ENCODE measurements at regions not wholly inside any gene's neighbourhood (a gene's known extent, or its start where the extent isn't known, plus 50 kb on each side); places are given as distances from the start of the nearest gene placed in this dataset.

DNA sequence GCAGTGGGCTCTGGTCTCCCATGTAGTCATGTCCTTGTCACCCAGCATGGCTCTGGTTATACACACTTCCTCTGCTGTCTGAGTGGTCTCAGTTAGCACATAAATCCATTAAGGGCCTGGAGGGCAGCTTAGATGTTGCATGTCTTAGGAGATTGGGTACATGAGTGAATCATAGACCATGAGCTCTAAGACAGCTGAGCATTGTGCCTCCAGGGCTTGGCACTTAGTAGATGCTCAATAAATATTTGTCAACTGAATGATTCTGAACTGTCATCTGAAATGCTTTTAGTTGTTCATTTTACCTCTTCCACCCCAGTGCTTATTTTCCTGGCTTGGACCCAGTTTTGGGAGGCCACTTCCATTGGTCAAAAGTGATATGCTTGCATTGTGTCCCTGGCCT lies 135.6 kb downstream of the BOD1 start:
- no TSS peak for BruUV-seq (replicated peaks)
- intact Hi-C loops (cut with micrococcal nuclease; ENCODE audit: unreplicated experiment), result no loop called here
- Mint-ChIP-seq H3K27ac (ENCODE audit: unreplicated experiment) (no peak overlapping the region), H3K4me1 (ENCODE audit: low read depth, unreplicated experiment) (no peaks in the 10 kb centered on the region), H3K36me3 (ENCODE audit: insufficient read depth, unreplicated experiment) (no peaks in the 10 kb centered on the region), H3K27me3 (ENCODE audit: insufficient read depth, unreplicated experiment) (peaks cover 3% of the 10 kb centered on the region), H3K9me3 (ENCODE audit: unreplicated experiment) (no peaks in the 10 kb centered on the region), H3K4me3 (ENCODE audit: unreplicated experiment) (no peak overlapping the region)
- H3K4me3 ChIP-seq (ENCODE audit: low read depth, low read length), result no peak overlapping the region
- no peaks in the 10 kb centered on the region for H3K36me3 ChIP-seq (ENCODE audit: control insufficient read depth, insufficient read depth, low read length)
- ChIA-PET POLR2A (no interaction called here), CTCF (no interaction called here)
- H3K9me3 ChIP-seq, result 0 out of 2 replicates have a peak, but pooled peaks cover 2% of the 10 kb centered on the region
- H3K27me3 ChIP-seq (replicated peaks; ENCODE audit: control insufficient read depth, insufficient read depth, low read length), result no peaks in the 10 kb centered on the region
- no peak for DNase-seq
- TF ChIP-seq, protein P1, sequence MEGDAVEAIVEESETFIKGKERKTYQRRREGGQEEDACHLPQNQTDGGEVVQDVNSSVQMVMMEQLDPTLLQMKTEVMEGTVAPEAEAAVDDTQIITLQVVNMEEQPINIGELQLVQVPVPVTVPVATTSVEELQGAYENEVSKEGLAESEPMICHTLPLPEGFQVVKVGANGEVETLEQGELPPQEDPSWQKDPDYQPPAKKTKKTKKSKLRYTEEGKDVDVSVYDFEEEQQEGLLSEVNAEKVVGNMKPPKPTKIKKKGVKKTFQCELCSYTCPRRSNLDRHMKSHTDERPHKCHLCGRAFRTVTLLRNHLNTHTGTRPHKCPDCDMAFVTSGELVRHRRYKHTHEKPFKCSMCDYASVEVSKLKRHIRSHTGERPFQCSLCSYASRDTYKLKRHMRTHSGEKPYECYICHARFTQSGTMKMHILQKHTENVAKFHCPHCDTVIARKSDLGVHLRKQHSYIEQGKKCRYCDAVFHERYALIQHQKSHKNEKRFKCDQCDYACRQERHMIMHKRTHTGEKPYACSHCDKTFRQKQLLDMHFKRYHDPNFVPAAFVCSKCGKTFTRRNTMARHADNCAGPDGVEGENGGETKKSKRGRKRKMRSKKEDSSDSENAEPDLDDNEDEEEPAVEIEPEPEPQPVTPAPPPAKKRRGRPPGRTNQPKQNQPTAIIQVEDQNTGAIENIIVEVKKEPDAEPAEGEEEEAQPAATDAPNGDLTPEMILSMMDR (IDR thresholded peaks at IDR 0.05; ENCODE audit: insufficient read depth in 1 of 2, low read depth in 1 of 2, low read length in 1 of 2, severe bottlenecking in 1 of 2, unreplicated experiment in 1 of 2), result no peak
- no peaks in the 10 kb centered on the region for H3K4me1 ChIP-seq

DNA sequence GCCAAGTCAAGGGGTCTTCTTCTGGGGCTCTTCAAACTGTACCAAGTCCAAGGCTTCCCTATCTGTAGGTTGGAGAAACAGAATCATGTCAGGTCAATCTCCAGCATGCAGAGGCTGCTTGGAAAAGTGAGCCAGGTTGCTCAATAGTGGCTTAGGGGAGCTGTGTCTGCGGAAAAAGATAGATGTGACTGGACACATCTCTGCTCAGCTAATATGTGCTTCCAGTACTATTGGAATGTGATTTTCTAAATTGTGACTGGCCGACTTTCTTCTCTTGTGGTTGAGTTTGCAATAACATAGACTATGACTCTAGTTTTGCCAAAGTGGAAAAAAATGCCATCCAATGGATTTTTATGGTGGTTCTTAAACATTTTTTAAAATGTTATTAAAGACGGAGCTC lies 136.7 kb downstream of the BOD1 start:
- intact Hi-C loops (cut with micrococcal nuclease; ENCODE audit: unreplicated experiment), result no loop called here
- CTCF ChIA-PET, result no interaction called here
- H3K27ac Mint-ChIP-seq (ENCODE audit: unreplicated experiment), result no peak overlapping the region

DNA sequence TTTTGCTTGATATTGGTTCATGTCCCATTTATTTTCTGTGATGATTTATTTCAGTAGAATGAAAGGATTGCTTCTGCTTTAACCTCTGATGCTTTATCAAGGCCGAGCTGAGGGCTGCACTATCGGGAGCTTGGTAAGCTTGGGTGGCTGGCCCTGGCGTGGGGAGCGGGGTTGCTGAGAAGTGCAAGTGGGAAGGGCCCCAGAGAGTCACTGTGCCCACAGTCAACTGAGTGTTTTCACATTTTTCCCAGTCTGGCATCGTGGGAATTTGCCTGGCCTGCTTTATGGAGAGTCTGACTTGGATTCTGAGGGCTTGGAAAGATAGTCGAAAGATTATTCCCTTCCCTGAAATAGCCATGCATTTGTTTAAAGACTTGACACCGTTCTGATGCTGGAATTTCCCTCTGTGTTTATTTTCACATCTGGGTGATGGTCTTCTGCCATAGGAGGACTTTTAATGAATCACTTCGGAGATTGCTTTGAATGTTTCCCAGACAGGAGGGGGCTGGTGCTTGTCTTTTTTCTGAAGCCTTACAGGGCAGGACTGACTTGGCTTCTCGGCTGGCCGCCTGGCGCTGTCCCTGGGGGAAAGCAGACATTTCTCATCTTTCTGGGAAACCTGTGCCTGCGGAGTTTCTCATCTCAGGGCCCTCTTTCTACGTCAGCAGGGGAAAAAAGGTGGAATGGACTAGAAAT lies 139.0 kb downstream of the BOD1 start:
- Histone ChIP-seq H3K4me1 (no peaks in the 10 kb centered on the region), H3K27me3 (replicated peaks; ENCODE audit: control insufficient read depth, insufficient read depth, low read length) (no peaks in the 10 kb centered on the region), H3K9me3 (0 out of 2 replicates have a peak, but pooled peaks cover 2% of the 10 kb centered on the region), H3K36me3 (ENCODE audit: control insufficient read depth, insufficient read depth, low read length) (no peaks in the 10 kb centered on the region), H3K4me3 (ENCODE audit: low read depth, low read length) (no peak overlapping the region)
- H3K4me1 Mint-ChIP-seq (ENCODE audit: low read depth, unreplicated experiment), result no peaks in the 10 kb centered on the region
- no peak overlapping the region for H3K27ac Mint-ChIP-seq (ENCODE audit: unreplicated experiment)
- no peak for DNase-seq
- no peak overlapping the region for H3K4me3 Mint-ChIP-seq (ENCODE audit: unreplicated experiment)
- peaks cover 3% of the 10 kb centered on the region for H3K27me3 Mint-ChIP-seq (ENCODE audit: insufficient read depth, unreplicated experiment)
- TF ChIP-seq, protein P1 (IDR thresholded peaks at IDR 0.05; ENCODE audit: insufficient read depth in 1 of 2, low read depth in 1 of 2, low read length in 1 of 2, severe bottlenecking in 1 of 2, unreplicated experiment in 1 of 2), result no peak
- ChIA-PET POLR2A (no interaction called here), CTCF (no interaction called here)
- no TSS peak for BruUV-seq (replicated peaks)
- no peaks in the 10 kb centered on the region for H3K36me3 Mint-ChIP-seq (ENCODE audit: insufficient read depth, unreplicated experiment)
- intact Hi-C loops (cut with micrococcal nuclease; ENCODE audit: unreplicated experiment), result no loop called here
- H3K9me3 Mint-ChIP-seq (ENCODE audit: unreplicated experiment), result no peaks in the 10 kb centered on the region

More for the DNA sequence above, 136.7 kb downstream of the BOD1 start:
- H3K4me1 ChIP-seq, result no peaks in the 10 kb centered on the region
- H3K36me3 Mint-ChIP-seq (ENCODE audit: insufficient read depth, unreplicated experiment), result no peaks in the 10 kb centered on the region
- H3K4me1 Mint-ChIP-seq (ENCODE audit: low read depth, unreplicated experiment), result no peaks in the 10 kb centered on the region
- no peaks in the 10 kb centered on the region for H3K36me3 ChIP-seq (ENCODE audit: control insufficient read depth, insufficient read depth, low read length)
- H3K4me3 ChIP-seq (ENCODE audit: low read depth, low read length), result no peak overlapping the region
- no TSS peak for BruUV-seq (replicated peaks)
- no peaks in the 10 kb centered on the region for H3K27me3 ChIP-seq (replicated peaks; ENCODE audit: control insufficient read depth, insufficient read depth, low read length)
- peaks cover 3% of the 10 kb centered on the region for H3K27me3 Mint-ChIP-seq (ENCODE audit: insufficient read depth, unreplicated experiment)
- TF ChIP-seq, protein P1 (IDR thresholded peaks at IDR 0.05; ENCODE audit: insufficient read depth in 1 of 2, low read depth in 1 of 2, low read length in 1 of 2, severe bottlenecking in 1 of 2, unreplicated experiment in 1 of 2), result no peak
- POLR2A ChIA-PET, result no interaction called here
- H3K4me3 Mint-ChIP-seq (ENCODE audit: unreplicated experiment), result no peak overlapping the region
- H3K9me3 Mint-ChIP-seq (ENCODE audit: unreplicated experiment), result no peaks in the 10 kb centered on the region
- no peak for DNase-seq
- H3K9me3 ChIP-seq, result 0 out of 2 replicates have a peak, but pooled peaks cover 2% of the 10 kb centered on the region

Measured in Caco-2 (cell line).